SK-N-DZ (cell line): ENCODE measurements at regions not wholly inside any gene's neighbourhood (a gene's known extent, or its start where the extent isn't known, plus 50 kb on each side); places are given as distances from the start of the nearest gene placed in this dataset.
"Not testable (repeated sequence)": the region's sequence is repeated elsewhere in the genome, so short reads cannot be mapped to it uniquely, and the experiment has no call there.

Source experiments
- DNase-seq: peaks from one replicate; pipeline ENCODE4 v3.0.0-alpha.2; 2015; ENCODE audit warnings: low spot score

GRCh38 chr15:98522127-98522526 lies 126.2 kb upstream of the IGF1R start:
- no peak for DNase-seq

- no peak for DNase-seq
These were observed 124.3 kb upstream of the IGF1R start for GRCh38 chr15:98523912-98524662.

GRCh38 chr15:98524838-98525660 lies 123.3 kb upstream of the IGF1R start:
- no peak for DNase-seq

GRCh38 chr15:98525661-98526001 lies 122.7 kb upstream of the IGF1R start:
- no peak for DNase-seq

GRCh38 chr15:98526094-98526493 lies 122.2 kb upstream of the IGF1R start:
- DNase-seq, result no peak

GRCh38 chr15:98528046-98528725 lies 120.2 kb upstream of the IGF1R start:
- no peak for DNase-seq

GRCh38 chr15:98529205-98530145 lies 118.9 kb upstream of the IGF1R start:
- no peak for DNase-seq

- no peak for DNase-seq
These were observed 117.8 kb upstream of the IGF1R start for GRCh38 chr15:98530570-98530969.

GRCh38 chr15:98532063-98532462 lies 116.3 kb upstream of the IGF1R start:
- DNase-seq, result no peak

- no peak for DNase-seq
These were observed 111.4 kb upstream of the IGF1R start for GRCh38 chr15:98536976-98537375.

- DNase-seq, result no peak
These were observed 110.8 kb upstream of the IGF1R start for GRCh38 chr15:98537516-98538060.

GRCh38 chr15:98541519-98541918 lies 106.8 kb upstream of the IGF1R start:
- no peak for DNase-seq

- no peak for DNase-seq
These were observed 105.1 kb upstream of the IGF1R start for GRCh38 chr15:98543237-98543636.

GRCh38 chr15:98546329-98546728 lies 102.0 kb upstream of the IGF1R start:
- DNase-seq, result no peak

- DNase-seq, result no peak
These were observed 101.1 kb upstream of the IGF1R start for GRCh38 chr15:98547275-98547674.

GRCh38 chr15:98547741-98548138 lies 100.6 kb upstream of the IGF1R start:
- DNase-seq, result no peak

- no peak for DNase-seq
These were observed 100.0 kb upstream of the IGF1R start for GRCh38 chr15:98548139-98548971.

GRCh38 chr15:98549003-98549402 lies 99.3 kb upstream of the IGF1R start:
- no peak for DNase-seq

GRCh38 chr15:98549741-98550140 lies 98.6 kb upstream of the IGF1R start:
- DNase-seq, result no peak

GRCh38 chr15:98550363-98550762 lies 98.0 kb upstream of the IGF1R start:
- not testable (repeated sequence) for DNase-seq
